ENCODE measurements at regions not wholly inside any gene's neighbourhood (a gene's known extent, or its start where the extent isn't known, plus 50 kb on each side); places are given as distances from the start of the nearest gene placed in this dataset.

GRCh38 chr16:50444526-50444925 lies 75.7 kb upstream of the BRD7 start:
- DNase-seq (ENCODE audit: low read depth) = no peak
- TF ChIP-seq, protein P1, sequence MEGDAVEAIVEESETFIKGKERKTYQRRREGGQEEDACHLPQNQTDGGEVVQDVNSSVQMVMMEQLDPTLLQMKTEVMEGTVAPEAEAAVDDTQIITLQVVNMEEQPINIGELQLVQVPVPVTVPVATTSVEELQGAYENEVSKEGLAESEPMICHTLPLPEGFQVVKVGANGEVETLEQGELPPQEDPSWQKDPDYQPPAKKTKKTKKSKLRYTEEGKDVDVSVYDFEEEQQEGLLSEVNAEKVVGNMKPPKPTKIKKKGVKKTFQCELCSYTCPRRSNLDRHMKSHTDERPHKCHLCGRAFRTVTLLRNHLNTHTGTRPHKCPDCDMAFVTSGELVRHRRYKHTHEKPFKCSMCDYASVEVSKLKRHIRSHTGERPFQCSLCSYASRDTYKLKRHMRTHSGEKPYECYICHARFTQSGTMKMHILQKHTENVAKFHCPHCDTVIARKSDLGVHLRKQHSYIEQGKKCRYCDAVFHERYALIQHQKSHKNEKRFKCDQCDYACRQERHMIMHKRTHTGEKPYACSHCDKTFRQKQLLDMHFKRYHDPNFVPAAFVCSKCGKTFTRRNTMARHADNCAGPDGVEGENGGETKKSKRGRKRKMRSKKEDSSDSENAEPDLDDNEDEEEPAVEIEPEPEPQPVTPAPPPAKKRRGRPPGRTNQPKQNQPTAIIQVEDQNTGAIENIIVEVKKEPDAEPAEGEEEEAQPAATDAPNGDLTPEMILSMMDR (conservative IDR thresholded peaks at IDR 0.05; ENCODE audit: low read depth, low read length) = no peak
- H3K4me3 ChIP-seq (ENCODE audit: low read length) = no peak overlapping the region

GRCh38 chr16:50442221-50442620 lies 73.4 kb upstream of the BRD7 start:
- no peak for DNase-seq (ENCODE audit: low read depth)
- TF ChIP-seq, protein P1 (conservative IDR thresholded peaks at IDR 0.05; ENCODE audit: low read depth, low read length) = no peak
- H3K4me3 ChIP-seq (ENCODE audit: low read length) = no peak overlapping the region

DNA sequence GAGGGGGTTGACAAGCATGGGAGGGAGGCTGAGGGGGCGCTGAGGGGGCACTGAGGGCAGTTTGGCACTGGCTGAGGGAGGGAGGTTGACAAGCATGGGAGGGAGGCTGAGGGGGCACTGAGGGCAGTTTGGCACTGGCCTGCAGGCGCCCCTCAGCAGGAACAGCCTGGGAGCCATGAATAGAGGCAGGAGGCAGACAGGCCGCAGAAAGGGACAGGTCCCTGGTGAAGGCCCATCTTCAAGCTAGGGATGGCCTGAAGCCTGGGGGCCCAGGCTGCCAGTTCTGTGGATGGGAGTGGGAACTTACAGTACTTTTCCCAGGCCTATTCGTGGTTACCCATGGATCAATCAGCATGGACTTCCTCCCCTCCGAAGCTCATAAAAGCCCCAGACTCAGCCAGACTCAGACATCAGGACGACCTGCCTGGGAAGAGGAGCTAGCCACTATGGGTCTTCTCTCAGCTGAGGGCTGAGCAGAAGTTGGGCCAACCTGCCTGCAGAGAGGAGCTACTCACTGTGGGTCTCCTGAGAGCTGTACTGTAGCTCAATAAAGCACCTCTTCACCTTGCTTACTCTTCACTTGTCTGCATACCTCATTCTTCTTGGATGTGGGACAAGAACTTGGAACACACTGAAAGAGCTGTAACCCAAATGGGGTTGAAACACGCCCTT lies 72.8 kb upstream of the BRD7 start:
- DNase-seq (ENCODE audit: low read depth) = no peak
- TF ChIP-seq, protein P1 (conservative IDR thresholded peaks at IDR 0.05; ENCODE audit: low read depth, low read length) = no peak
- no peak overlapping the region for H3K4me3 ChIP-seq (ENCODE audit: low read length)

DNA sequence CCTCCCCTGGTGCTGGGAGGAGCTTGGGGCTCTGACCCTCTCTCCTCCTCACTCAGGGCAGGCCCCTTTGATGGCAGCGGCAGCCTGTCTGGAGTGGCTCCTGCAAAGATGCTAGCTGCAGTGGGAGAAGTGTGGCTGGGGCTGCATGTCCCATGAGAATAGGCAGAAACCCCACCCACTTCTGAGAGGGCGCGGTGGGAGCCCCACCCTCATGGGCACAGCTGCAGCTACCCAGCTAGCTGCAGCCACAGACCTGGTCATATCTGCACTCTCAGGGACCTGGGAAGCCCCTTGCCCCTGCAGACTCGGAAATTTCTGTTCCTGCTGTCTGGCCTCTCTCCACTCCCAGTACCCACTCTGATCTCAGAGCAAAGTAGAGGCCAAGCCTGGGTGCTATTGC lies 72.2 kb upstream of the BRD7 start:
- TF ChIP-seq, protein P1 (conservative IDR thresholded peaks at IDR 0.05; ENCODE audit: low read depth, low read length) = no peak
- DNase-seq (ENCODE audit: low read depth) = no peak
- H3K4me3 ChIP-seq (ENCODE audit: low read length) = no peak overlapping the region

DNA sequence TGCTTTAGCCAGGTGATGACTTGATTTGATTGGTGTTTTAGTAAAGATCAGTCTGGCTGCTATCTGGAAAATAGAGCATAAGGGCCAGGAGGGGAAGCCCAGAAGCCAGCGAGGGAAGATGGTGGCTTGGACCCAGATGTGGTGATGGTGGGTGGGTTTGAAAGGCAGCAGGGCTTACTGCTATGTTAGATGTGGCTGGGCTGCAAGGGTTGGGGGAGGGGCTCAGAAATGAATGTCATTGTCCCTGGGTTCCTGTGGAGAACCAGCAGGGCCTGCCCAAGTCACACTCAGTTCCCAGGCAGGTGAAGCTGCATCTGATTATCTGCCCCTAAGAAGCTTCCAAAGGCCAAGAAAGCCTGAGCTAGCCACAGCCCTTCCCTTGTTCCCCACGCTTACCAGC lies 71.7 kb upstream of the BRD7 start:
- TF ChIP-seq, protein P1 (conservative IDR thresholded peaks at IDR 0.05; ENCODE audit: low read depth, low read length) = no peak
- no peak for DNase-seq (ENCODE audit: low read depth)
- no peak overlapping the region for H3K4me3 ChIP-seq (ENCODE audit: low read length)

DNA sequence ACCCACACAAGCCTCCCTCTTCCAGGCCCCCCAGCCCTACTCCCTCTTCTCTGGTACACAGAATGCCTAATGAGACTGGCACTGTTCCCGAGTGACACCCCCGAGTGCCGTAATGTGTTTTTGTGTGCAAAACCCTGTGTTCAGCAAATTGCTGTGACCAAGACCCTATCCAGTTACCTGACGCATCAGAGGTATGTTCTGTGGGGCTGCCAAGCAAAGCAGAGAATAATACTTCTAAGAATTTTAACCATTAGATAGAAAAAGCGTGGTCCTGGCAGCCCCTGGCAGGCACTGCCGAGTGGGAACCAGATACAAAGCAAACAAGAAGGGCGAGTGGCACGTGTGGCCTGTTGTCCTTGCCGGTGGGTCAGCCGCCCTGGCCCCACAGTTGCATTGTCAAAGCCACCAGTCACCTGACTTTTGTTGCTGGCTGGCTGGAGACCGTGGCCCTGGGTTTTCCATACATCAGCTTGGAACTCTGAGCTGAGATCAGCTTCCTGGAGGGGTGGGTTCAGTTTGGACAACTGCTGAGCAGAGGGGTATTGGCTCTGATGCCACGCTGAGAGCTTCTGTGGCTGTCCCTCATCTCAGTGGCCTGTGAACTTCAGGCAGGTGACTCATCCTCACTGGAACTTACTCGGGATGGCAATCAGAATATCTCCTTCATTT lies 69.1 kb upstream of the BRD7 start:
- DNase-seq (ENCODE audit: low read depth) = no peak
- no peak overlapping the region for H3K4me3 ChIP-seq (ENCODE audit: low read length)

More for the DNA sequence above, 69.1 kb upstream of the BRD7 start:
- TF ChIP-seq, protein P1 (conservative IDR thresholded peaks at IDR 0.05; ENCODE audit: low read depth, low read length) = no peak
